Panc1 (cell line): ENCODE measurements at regions not wholly inside any gene's neighbourhood (a gene's known extent, or its start where the extent isn't known, plus 50 kb on each side); places are given as distances from the start of the nearest gene placed in this dataset.

Experiments used
- ATAC-seq: fragments of 200-7000 bp; cut with Tn5 transposase; 2 replicates; pipeline ENCODE4 v1.9.1; 2020; ENCODE audit warnings: mild to moderate bottlenecking, moderate library complexity
- BruUV-seq: library from RNA; stranded (reverse); fragments of 400-500 nt; replicated peaks from 2 replicates; lab custom pipeline; 2021; lab: Mats Ljungman, UMichigan
- CTCF ChIA-PET: fragments of 300-600 bp; sonication (Branson Sonifier 250); formaldehyde crosslinking; loops from one replicate; lab custom pipeline; 2022; ENCODE audit warnings: antibody characterized with exemption; lab: Charles Lee
- POLR2A ChIA-PET: fragments of 300-600 bp; sonication (Branson Sonifier 250); formaldehyde crosslinking; loops from one replicate; lab custom pipeline; 2022; ENCODE audit warnings: antibody characterized with exemption; lab: Charles Lee
- DNase-seq: peaks from one replicate; pipeline ENCODE4 v3.0.0-alpha.2; 2010; ENCODE audit warnings: low read depth, low spot score
- H3K27ac ChIP-seq: 2 replicates; pipeline ENCODE4 v1.5.1; 2011; ENCODE audit warnings: mild to moderate bottlenecking, low read length, inconsistent platforms
- H3K27me3 ChIP-seq: fragments of 200-500 bp; sonication (Bioruptor generic); 2 replicates; pipeline ENCODE4 v1.6.0; 2014; ENCODE audit warnings: low read length, inconsistent platforms; ENCODE audit not compliant: control insufficient read depth, insufficient read depth
- H3K36me3 ChIP-seq: fragments of 200-500 bp; sonication (Bioruptor generic); 2 replicates; pipeline ENCODE4 v1.5.1; 2014; ENCODE audit warnings: inconsistent platforms, mild to moderate bottlenecking, low read length, moderate library complexity; ENCODE audit not compliant: control insufficient read depth, insufficient read depth
- H3K4me1 ChIP-seq: 2 replicates; pipeline ENCODE4 v1.5.1; 2011; ENCODE audit warnings: inconsistent platforms, mild to moderate bottlenecking, low read length, moderate library complexity; ENCODE audit not compliant: control insufficient read depth, insufficient read depth
- H3K4me3 ChIP-seq, 2 experiments: 2 replicates each; pipeline ENCODE4 v1.5.1; 2011 to 2012; ENCODE audit warnings: low read depth in 2 of 2, low read length in 2 of 2, mild to moderate bottlenecking in 2 of 2, inconsistent platforms in 1 of 2, moderate library complexity in 1 of 2
- H3K9me3 ChIP-seq: fragments of 200-500 bp; sonication (Bioruptor generic); 2 replicates; pipeline ENCODE4 v1.5.1; 2014; ENCODE audit warnings: low read depth, mild to moderate bottlenecking, inconsistent platforms, low read length, moderate library complexity; ENCODE audit not compliant: control insufficient read depth, insufficient read depth
- CTCF ChIP-seq: fragments of 450-650 bp; IDR thresholded peaks from 2 replicates; pipeline ENCODE4 v1.5.1; 2017; ENCODE audit warnings: mild to moderate bottlenecking
- POLR2AphosphoS5 ChIP-seq: IDR thresholded peaks from 2 replicates; pipeline ENCODE4 v1.6.1; 2012; ENCODE audit warnings: mild to moderate bottlenecking, low read depth, low read length, moderate library complexity
- REST ChIP-seq, 2 experiments: IDR thresholded peaks; 2 replicates each; pipeline ENCODE4 v1.6.1; 2011 to 2012; ENCODE audit warnings: low read depth in 2 of 2, control low read depth in 1 of 2, low read length in 1 of 2, mild to moderate bottlenecking in 1 of 2, moderate library complexity in 1 of 2; ENCODE audit not compliant: insufficient read depth in 1 of 2
- SIN3A ChIP-seq: IDR thresholded peaks from 2 replicates; pipeline ENCODE4 v1.6.1; 2012; ENCODE audit warnings: low read depth, mild to moderate bottlenecking, low read length, moderate library complexity, borderline replicate concordance; ENCODE audit not compliant: insufficient read depth
- TCF7L2 ChIP-seq: IDR thresholded peaks from 2 replicates; pipeline ENCODE4 v1.6.1; 2011; ENCODE audit warnings: mild to moderate bottlenecking, low read depth, low read length, inconsistent platforms
- in situ Hi-C: cut with HindIII; loops from 2 replicates; pipeline ENCODE4 v1.10.0; 2016; ENCODE audit warnings: low sequenced_read_pairs, low pct_unique_long_range_greater_than_20kb
- intact Hi-C: fragments of 100-400 bp; cut with micrococcal nuclease; formaldehyde crosslinking; loops from one replicate; pipeline ENCODE4 v1.10.0; 2022; ENCODE audit not compliant: unreplicated experiment

- no peaks in the 10 kb centered on the region; the same call in none of the 2 replicates for H3K27me3 ChIP-seq
- no peak for ATAC-seq
- intact Hi-C loops, result no loop called here
- H3K4me3 ChIP-seq, result no peak overlapping the region
- BruUV-seq, result no TSS peak
- no peaks in the 10 kb centered on the region for H3K9me3 ChIP-seq
- CTCF ChIA-PET, result no interaction called here
- H3K4me1 ChIP-seq, result no peaks in the 10 kb centered on the region
- POLR2A ChIA-PET, result no interaction called here
- H3K27ac ChIP-seq, result no peak overlapping the region
- TF ChIP-seq SIN3A, result no peak
- no peak for TF ChIP-seq TCF7L2
- TF ChIP-seq CTCF, result no peak
- no peak for TF ChIP-seq POLR2AphosphoS5
- no peak for TF ChIP-seq REST (IDR thresholded peaks at IDR 0.05; ENCODE audit: insufficient read depth in 1 of 2, low read depth in 2 of 2, low read length in 1 of 2)
- in situ Hi-C loops, result no loop called here
- no peaks in the 10 kb centered on the region for H3K36me3 ChIP-seq
- DNase-seq, result no peak
Measured at GRCh38 chr14:34246206-34246605, 215.8 kb downstream of the SPTSSA start.

GRCh38 chr14:34243401-34243800 is 218.6 kb downstream of the SPTSSA start:
- ChIA-PET POLR2A (no interaction called here), CTCF (no interaction called here)
- no peaks in the 10 kb centered on the region for H3K36me3 ChIP-seq
- in situ Hi-C loops (no loop called here), intact Hi-C loops (no loop called here)
- BruUV-seq, result no TSS peak
- no peak for ATAC-seq
- H3K4me3 ChIP-seq, result no peak overlapping the region
- H3K27me3 ChIP-seq, result no peaks in the 10 kb centered on the region; the same call in none of the 2 replicates
- no peak overlapping the region for H3K27ac ChIP-seq
- H3K4me1 ChIP-seq, result no peaks in the 10 kb centered on the region
- no peak for TF ChIP-seq CTCF
- TF ChIP-seq SIN3A, result no peak
- no peak for TF ChIP-seq POLR2AphosphoS5
- TF ChIP-seq REST (IDR thresholded peaks at IDR 0.05; ENCODE audit: insufficient read depth in 1 of 2, low read depth in 2 of 2, low read length in 1 of 2), result no peak
- TF ChIP-seq TCF7L2, result no peak
- H3K9me3 ChIP-seq, result no peaks in the 10 kb centered on the region
- no peak for DNase-seq
